ENCODE measurements at regions not wholly inside any gene's neighbourhood (a gene's known extent, or its start where the extent isn't known, plus 50 kb on each side); places are given as distances from the start of the nearest gene placed in this dataset.

GRCh38 chr3:21132896-21133295 is 618.1 kb downstream of the ZNF385D start:
- no peak for DNase-seq

DNA sequence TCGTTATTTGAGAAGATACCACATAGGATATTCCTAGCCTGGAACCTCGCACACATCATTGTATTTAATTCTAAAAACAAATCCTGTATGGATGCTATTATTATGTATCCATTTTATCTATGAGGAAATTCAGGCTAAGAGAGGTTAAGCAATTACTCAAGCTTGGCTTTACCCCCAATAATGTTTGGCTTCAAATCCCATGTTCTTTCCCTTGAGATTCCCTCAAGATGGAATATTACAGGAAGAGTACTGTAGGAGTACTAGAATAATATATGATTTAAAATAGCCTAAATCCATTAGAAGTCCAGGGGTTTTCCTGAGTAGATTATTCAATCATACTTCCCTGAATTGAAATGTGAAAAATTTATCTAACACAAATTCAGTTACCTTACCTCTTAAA is 630.2 kb downstream of the ZNF385D start:
- DNase-seq = no peak

DNA sequence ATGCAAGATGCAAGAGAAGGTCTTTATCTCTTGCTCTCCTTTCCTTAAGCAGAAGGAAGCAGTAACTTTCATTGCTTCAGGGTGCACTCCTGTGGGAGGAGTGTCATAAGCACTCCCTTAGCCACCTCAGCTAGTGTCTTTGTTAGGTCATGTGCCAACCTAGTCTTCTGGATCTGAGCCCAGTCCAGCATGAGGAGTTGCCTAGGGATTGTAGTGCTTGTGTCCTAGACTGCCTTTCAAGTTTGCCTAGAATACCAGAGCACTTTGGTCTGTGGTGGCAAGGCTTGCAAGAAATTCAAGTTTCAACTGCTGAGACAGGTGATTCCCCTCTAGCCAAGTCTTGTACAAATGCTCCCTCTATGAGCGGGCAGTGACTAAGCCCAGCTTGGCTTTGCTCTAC is 633.6 kb downstream of the ZNF385D start:
- no peak for DNase-seq

GRCh38 chr3:21109056-21109455 is 642.0 kb downstream of the ZNF385D start:
- no peak for DNase-seq

GRCh38 chr3:21105784-21106183 is 645.2 kb downstream of the ZNF385D start:
- DNase-seq = no peak

DNA sequence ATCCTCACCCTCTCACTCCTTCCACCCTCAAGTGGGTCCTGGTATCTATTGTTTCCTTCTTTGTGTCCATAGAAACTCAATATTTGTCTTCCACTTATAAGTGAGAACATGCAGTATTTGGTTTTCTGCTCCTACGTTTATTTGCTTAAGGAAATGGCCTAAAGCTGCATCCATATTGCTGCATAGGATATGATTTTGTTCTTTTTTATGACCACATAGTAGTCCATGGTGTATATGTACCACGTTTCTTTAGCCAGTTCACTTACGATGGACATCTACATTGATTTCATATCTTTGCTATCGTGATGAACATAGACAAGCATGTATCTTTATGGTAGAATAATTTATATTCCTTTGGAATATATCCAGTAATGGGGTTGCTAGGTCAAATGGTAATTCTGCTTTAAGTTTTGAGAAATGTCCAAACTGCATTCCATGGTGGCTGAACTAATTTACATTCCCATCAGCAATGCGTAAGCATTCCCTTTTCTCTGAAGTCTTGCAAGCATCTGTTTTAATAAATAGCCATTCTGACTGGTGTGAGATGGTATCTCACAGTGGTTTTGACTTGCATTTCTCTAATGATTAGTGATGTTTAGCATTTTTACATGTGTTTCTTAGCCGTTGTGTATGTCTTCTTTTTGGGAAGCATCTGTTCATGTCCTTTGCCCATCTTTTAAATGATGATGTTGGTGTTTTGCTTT is 650.2 kb downstream of the ZNF385D start:
- DNase-seq = no peak

GRCh38 chr3:21094686-21095085 is 656.3 kb downstream of the ZNF385D start:
- DNase-seq = no peak

- no peak for DNase-seq
These were observed 677.4 kb downstream of the ZNF385D start for GRCh38 chr3:21073561-21073960.

GRCh38 chr3:21067031-21067813 is 683.8 kb downstream of the ZNF385D start:
- DNase-seq = no peak

GRCh38 chr3:21062831-21063294 is 688.1 kb downstream of the ZNF385D start:
- DNase-seq = no peak

DNA sequence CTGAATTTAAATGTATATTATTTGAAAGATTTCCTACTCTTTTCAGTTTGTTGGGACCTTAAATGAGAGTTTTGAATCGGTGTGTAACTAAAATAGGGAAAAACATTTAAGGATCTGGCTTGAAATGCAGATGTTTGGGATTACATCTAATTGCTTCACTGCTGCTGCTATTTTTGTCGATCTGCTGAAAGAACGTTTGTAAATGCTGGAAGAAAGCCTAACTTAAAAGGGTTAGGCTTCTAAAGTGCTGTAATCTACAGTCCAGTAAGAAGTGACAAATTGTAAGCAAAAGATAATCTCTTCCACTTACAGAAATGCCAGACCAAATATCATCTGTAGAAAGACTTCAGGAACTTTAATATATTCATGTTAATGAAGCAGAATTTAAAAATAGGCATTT is 691.6 kb downstream of the ZNF385D start:
- DNase-seq = no peak

- no peak for DNase-seq
These were observed 694.7 kb downstream of the ZNF385D start for GRCh38 chr3:21056293-21056692.

- DNase-seq = no peak
These were observed 696.0 kb downstream of the ZNF385D start for GRCh38 chr3:21055015-21055414.

- DNase-seq = no peak
These were observed 696.9 kb downstream of the ZNF385D start for GRCh38 chr3:21054064-21054463.

DNA sequence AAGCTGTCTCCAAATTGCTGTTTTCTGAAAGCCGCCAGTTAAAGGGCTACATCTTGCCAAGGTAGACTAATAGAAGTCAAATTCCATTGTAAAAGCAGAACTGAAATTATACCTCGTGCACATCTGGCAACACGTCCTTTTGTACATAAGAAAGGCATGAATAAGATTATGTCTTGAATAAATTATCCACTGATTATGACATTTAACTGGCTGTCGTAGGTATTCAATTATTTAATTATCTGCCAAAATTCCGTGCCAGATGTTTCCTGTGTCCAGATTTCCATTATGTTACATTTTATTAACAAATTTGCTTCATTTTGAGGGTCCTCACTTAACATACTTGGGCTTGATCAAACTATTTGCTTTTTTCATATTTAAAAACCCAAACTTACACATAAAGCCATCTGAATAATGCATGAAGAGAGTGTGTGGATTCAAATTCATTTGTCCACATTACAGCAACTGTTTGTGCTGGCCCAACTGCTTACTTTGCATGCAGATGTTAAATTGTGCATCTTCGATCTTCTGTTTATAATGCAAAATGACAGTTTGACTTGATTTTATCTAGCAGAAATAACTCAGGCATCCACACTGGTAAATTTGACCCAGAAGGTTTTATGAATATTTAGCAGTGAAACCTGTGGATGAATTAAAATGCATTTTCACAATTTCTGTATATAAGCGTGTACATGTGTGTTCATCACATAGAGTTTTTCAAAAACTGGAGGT is 701.5 kb downstream of the ZNF385D start:
- DNase-seq = no peak

DNA sequence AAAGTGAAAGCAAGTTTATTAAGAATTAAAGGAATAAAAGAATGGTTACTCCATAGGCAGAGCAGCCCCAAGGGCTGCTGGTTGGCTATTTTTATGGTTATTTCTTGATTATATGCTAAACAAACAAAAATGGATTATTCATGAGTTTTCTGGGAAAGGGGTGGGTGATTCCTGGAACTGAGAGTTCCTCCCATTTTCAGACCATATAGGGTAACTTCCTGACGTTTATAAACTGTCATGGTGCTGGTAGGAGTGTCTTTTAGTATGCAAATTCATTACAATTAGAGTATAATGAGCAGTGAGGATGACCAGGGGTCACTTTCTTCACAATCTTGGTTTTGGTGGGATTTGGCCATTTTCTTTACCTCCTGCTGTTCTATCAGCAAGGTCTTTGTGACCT is 707.9 kb downstream of the ZNF385D start:
- no peak for DNase-seq

GRCh38 chr3:21042184-21042583 is 708.8 kb downstream of the ZNF385D start:
- DNase-seq = no peak

GRCh38 chr3:21041621-21042020 is 709.4 kb downstream of the ZNF385D start:
- DNase-seq = no peak

DNA sequence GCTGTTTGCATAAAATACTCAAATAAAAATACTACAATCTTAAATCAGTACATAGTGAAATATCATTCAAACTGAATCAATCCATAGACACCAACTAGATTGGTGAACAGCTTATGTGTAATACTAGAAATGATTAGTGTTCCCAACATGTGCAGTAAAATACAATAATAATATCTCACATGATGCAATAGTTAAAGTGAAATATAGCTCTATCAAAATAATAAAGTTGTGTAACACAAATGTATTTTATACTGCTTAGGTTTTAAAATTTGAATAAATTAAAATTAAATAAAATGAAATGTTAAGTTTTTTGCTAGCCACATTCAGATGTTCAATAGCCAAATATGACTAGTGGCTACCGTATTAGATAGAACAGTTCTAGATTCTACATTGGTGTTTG is 714.1 kb downstream of the ZNF385D start:
- no peak for DNase-seq

GRCh38 chr3:21028412-21028811 is 722.6 kb downstream of the ZNF385D start:
- no peak for DNase-seq

DNA sequence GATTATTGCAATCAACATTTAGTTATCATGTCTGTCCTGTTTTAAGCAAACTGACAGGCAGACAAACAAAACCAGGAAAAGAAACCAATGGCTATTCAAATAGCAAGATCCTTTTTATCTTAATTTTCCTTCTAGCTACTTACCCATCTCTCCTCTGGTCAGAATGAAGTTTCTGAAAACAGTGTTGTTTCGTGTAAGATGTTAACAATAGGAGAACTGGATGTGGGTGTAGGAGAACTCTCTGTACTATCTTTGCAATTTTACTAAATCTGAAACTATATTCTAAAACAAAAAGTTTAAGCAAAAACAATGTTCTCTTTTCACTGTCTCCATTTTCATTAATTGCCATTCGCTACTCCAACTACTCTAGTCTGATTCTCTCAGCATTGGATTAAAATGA is 726.4 kb downstream of the ZNF385D start:
- no peak for DNase-seq

DNA sequence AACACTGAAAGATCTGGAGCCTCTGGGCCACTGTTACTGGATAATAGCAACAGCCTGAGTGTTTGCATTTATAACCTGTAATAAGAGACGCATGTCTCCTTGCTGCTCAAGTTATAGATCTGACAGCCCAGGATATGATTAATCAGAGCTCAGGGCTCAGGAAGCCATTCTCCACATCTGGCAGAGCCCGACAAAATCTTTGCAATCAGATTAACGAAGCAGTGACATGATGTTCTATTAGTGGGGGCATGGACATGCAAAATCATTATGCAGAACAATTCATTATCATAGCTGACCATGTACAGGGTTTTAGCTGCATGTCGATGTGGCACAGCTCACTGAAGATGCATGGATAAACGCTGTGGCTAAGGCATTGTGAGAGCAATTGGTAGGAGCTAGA is 730.3 kb downstream of the ZNF385D start:
- DNase-seq = no peak

- no peak for DNase-seq
These were observed 731.0 kb downstream of the ZNF385D start for GRCh38 chr3:21020043-21020442.
